ENCODE measurements at regions not wholly inside any gene's neighbourhood (a gene's known extent, or its start where the extent isn't known, plus 50 kb on each side); places are given as distances from the start of the nearest gene placed in this dataset.
A peak's percentile ranks its signal among the peaks of the same experiment; 100 is the strongest.

DNA sequence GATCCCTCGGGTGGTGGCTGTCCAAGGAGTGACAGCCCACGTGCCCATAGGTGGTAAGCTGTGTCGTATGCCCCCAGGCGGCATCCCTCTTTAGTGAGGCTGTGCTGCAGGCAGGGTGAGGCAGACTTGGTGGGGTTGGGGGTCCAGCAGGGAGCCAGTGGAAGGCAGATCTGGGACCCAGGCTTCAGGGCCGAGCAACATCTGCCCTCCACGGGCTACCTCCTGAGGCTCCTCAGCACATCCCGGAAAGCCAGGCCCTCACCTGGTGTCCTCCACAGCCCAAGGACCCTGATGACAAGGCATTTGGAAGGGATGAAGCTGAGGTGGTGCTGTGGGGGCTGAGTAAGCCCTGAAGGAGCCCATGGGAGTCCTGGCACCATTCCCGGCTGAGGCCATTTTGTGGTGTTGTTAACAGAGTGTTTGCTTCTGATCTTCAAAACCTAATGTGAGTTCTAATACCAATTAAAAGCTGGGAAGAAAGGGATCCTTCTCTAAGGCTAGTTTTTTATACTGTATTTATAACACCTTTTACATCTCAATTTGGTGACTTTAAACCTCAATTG is 295.8 kb upstream of the IRX2 start:
- no peak for DNase-seq

DNA sequence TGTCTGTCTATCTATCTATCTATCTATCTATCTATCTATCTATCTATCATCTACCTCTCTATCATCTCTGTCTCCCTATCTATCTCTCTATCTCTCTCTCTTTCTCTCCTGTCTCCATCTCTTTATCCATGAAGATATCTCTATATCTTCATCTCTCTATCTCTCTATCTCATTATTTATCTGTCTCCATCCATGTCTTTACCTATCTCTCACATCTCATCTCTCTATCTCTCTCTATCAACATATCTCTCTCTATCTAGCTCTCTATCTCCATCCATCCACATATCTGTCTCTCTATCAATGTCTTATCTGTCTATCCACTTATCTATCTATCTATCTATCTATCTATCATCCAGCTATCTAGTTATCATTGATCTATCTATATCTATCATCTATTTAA is 292.1 kb upstream of the IRX2 start:
- DNase-seq, result no peak

DNA sequence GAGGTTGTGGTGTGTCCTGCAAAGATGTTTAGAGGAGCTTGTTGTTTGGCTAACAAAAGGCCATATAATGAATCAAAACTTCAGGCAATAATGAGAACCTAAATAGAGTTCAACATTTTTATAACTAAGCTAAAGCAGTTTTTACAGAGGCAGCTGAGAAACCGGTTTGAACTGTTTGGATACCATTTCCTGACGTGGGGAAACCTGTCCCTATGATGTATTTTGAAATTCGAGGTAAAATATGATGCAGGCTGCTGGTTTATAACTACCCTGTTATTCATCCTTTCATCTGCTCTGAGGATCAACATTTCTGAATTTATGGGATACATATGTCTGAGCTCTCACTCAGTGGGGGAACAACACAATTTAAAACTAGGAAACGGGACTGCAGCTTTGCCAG is 289.5 kb upstream of the IRX2 start:
- DNase-seq, result peak; percentile 9 to 10

DNA sequence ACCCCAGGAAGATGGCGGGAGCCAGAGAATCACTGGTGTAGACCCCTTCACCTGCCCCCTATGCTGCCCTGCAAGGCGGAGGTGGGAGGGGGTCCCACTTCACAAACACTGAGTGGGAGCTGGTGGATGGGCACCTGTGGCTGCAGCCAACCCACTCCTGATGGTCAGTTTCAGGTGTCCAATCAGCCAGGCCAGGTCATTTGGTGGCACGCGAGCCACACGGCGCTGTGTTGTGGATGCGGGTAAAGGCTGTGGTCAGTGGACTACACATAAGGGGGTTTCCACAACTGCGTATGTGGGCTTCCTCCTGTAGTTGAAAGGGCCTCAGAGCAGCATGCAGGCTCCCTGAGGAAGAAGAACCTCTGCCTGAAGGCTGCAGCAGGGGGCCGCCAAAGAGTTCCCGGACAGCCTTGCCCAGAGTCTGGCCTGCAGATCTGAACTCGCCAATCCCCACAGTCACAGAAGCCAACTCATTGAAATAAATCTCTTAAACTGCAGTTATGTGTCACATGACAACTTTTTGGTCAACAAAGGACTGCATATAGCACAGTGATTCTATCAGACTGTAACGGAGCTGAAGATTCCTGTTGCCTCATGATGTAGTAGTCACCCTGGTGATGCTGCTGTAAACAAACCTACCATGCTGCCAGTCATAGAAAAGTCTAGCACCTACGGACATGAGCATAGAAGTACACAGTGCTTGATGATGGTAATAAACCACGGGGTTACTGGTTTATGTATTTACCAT is 284.7 kb upstream of the IRX2 start:
- no peak for DNase-seq

DNA sequence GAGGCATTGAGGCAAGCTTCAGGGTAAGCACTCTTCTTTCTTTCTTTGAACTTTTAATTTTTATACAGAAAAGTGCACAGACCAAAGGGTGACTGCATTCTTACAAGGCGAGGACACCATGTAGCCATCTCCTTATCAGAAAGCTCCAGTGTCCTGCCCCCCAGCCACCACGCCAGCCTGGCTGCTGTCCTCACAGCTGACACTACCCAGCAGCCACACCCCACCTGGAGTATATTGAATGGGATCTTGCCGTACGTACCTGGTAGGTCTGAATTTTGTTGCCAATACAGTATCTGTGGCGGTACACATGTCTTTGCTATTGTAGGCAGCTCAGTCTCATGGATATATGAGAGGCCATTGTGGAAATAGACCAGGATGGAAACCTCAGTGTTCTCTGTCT is 284.0 kb upstream of the IRX2 start:
- DNase-seq, result no peak

DNA sequence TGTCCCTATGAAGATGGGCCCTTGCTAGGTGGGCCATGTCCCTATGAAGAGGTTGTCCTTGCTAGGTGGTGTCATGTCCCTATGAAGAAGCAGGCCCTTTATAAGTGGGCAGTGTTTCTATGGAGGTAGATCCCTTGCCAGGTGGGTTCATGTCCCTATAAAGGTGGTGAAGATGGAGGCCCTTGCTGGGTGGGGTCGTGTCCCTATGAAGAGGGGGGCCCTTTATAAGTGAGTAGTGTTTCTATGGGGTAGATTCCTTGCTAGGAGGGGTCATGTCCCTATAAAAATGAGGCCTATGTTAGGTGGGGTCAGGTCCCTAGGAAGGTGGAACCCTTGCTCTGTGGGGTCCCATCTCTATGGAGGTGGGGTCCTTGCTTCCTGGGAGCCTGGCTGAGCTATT is 283.4 kb upstream of the IRX2 start:
- no peak for DNase-seq

DNA sequence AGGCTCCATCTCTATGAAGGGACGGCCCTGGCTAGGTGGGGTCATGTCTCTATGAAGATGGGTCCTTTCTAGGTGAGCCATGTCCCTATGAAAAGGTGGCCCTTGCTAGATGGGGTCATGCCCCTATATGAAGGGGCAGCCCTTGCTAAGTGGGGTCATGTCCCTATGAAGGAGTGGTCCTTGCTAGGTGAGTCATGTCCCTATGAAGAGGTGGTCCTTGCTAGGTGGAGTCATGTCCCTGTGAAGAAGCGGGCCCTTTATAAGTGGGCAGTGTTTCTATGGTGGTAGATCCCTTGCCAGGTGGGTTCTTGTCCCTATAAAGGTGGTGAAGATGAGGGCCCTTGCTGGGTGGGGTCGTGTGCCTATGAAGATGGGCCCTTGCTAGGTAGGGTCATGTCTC is 283.0 kb upstream of the IRX2 start:
- DNase-seq, result no peak

DNA sequence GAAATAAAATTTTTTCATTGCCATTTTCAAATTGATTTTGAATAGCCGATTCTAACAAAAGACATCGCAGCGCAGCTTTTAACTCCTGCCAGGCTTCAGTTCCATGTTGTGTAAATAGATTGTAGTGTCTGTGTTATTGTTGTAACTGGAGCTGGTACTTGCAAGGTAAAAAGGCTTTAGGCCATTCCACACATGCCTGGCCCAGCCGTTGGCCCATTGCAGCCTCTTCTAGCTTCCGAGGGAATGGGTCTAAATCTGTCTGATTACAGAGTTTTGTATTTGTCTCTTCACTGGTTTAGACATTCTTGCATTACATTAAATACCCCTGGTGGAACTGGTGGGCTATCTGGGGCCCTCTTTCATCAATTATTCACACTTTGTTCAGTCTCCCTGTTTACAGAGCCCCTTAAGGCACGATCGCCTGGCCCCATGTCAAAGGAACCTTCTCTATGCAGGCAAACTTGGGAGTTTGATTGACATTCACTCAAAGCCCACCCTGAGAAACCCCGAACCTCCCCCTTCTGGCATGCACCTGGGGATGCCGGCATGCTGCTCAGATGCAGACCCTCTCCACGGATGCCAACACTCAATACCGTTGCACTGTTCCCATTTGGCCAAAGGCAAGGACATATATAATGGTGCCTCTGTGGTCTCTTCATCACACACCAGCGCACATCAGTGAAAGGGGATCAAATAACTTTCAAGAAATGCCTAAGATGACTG is 281.7 kb upstream of the IRX2 start:
- DNase-seq, result no peak

DNA sequence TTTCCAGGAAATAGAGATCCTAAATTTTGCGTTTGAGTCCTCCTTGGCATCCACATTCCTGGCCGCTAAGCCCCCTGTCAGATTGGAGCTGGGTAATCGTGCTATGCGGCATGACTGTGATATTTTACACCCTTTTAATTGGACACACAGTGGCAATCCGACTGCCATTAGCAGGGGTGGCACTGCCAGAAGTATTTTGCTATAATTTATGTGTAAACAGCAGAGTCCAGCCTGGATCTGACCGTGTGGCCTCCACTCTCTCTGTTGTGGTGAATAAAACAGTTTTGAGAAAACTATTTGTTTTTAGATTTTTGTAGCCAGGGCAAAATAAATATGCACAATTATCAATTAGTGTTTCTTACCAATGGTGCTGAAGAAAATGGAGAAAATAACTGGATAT is 281.0 kb upstream of the IRX2 start:
- no peak for DNase-seq

DNA sequence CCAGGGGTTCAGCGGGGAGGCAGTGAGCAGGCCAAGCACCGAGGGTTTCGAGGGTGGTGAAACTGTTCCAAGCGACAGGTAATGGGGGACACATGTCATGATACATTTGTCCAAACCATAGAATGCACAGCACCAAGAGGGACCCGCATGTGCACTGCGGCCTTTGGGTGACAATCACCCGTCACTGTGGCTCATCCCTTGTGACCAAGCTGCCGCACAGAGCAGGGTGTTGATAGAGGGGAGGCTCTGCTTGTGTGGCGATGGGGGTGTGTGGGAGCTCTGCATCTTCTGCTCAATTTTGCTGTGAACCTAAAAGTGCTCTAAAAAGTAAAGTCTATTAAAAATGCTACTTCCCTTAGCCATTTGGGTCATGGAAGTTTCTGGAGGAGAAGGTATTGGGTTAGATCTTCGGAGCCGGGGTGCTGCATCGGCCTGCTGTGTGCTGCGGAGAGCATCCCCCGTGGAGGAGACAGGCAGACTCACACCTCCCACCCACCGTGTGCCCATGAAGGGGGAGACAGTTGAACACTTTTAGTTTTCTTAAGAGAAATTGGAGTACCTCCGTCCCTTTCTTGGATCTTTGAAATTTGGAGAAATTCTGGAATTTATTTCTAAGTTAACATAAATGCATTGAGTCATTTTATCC is 280.4 kb upstream of the IRX2 start:
- DNase-seq, result no peak

DNA sequence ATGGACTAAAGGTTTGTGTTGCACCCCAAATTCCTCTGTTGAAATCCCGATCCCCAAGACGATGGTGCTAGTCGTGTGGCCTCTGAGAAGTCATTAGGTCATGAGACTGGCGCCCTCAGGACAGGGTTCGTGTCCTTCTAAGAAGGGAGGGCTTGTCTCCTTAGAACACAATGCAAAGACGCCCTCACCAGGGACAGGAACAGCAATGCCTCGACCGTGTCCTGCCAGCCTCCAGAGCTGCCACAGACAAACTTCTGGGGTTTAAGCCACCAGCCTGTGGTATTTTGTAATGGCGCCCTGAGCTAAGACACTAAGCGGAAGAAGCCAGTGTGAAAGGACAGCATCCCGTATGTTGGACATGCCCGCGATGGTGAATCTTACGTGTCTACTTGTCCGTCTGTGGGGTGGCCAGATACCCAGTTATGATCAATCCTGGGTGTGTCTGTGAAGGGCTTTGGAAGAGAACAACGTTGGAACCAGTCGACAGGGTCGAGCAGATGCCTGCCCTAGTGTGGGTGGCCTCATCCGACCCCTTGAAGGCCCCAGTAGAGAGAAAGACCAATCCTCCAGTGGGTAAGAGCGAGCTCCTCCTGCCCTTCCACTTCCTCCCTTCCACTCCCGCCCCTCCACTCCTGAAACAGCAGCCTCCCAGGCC is 279.2 kb upstream of the IRX2 start:
- no peak for DNase-seq

DNA sequence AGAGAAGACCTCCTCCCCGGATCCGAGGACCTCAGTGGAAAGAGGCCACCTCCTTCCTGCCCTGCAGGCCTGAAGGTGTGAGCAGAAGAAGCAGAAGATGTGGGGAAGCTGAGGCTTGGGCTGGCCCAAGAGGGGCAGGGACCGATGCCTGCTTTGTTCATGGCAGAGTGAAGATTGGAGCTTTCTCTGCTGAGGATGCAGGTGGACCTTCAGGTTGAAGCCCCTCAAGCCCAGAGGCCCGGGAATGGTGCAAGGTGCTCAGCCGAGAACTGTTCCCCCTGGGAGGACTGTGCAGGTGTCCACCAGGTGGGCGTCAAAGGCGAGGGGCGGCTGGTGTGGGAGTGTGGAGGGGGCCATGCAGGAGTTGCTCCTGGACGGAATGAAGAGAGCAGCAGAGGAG is 277.9 kb upstream of the IRX2 start:
- DNase-seq, result no peak

DNA sequence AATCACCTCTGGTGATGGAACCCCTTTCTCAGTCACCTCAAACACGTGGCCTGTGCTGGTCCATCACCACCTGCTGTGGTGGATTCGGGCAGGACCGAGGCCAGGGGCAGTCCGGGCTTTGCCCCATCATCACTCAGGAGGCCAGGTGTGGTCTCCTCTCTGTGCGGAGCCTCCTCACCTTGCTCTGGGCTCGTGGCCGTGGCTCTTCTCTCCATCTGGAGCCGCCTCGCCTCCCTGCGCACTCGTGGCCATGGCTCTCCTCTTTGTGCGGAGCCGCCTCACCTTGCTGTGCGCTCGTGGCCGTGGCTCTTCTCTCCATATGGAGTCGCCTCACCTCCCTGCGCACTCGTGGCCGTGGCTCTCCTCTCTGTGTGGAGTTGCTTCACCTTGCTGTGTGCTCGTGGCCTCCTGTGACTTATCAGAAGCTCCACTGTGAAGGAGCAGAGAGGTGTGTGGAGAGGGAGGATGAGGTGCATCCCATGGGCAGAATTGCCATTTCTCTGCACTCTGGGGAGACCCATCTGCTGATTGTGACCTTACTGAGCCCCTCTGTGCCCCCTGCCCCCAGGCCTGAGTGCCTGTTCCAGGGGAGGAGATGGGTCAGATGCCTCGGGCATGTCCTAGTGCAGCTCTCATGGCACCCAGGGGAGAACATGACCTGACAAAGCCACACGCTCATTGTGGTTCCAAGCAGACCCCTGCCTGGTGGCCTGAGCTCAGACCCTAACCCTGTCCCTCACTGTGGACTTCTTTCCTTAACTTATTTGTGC is 276.6 kb upstream of the IRX2 start:
- no peak for DNase-seq

DNA sequence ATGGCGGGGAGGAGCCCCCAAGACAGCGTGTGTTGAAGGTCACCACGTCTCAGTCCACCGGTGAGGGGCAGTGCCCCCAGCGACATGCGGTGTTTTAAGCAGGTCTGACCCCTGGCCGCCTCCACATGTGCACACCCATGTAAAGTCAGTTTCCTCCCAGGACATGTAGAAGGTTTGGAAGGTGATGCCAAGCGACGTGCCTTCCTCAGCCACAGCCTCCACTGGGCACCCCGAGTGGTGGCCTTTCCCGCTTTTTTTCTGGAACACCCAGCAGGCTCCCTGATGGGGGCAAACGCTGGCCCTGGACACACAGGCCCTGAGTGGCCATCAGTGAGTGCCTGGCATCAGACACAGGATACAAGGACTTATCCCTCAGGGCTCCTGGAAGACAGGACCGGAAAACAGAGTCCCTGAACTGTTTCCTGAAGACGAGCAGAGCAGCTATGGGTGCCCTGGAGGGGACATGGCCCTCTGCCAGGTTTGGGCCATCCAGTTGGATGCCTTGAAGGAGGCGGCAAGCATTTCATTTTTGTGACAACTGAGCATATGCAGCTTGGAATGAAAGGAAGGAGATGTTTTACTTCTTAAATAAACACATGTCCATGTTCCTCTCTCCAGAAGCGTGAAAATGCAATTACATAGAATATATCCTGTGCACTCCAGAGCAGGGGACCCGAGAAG is 275.8 kb upstream of the IRX2 start:
- no peak for DNase-seq

DNA sequence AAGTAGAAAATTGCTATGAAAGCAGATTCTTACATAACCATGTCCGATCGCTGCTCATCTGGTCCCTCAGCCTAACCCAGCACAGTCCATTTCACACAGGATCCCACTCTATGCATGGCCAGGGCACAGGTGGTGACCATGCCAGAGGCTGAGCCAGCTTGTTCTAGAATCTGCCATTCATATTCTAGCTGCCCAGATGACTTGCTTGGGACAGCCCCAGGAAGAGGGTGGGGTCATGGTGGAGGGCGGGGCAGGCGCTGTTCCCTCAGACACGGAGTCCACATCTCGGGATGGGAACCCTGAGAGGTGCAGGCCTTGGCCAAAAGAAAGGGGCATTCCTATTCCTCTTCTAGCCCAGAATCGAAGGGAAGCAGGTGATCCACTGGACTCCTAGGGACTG is 275.2 kb upstream of the IRX2 start:
- no peak for DNase-seq

DNA sequence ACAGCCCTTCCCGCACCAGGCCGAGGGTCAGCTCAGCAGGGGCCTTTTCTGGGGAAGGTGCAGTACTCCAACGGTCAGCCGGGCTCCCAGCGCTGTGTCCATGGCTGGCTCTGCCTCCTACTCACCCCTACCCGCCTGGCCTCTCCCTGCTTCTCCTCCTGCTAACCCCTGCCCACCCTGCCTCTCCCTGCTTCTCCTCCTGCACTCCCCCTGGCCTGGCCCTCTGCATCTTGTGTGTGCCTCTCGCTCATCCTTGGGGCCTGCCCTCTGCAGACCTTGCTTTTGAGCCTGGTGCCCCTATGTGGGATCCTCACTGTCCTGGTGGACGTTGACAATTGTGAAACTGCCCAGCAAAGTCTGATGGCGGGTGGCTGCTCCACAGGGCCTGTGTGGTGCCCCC is 274.6 kb upstream of the IRX2 start:
- DNase-seq, result no peak

DNA sequence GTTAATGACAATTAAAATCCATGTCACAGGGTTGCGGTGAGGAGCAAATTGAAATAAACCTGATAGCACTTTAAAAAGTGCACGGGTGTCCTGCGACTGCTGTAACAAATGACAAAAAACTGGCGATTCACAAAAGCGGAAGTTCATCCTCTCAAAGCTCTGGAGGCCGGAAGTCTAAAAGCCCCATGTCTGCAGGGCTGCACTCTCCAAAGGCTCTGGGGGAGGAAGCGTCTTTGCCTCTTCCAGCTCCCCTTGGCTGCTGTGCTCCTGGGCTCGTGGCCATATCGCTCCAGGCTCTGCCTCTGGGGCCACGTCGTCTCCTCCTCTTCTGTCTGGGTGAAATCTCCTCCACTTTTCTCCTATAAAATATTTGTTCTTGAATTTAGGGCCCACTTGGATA is 273.9 kb upstream of the IRX2 start:
- DNase-seq, result no peak

DNA sequence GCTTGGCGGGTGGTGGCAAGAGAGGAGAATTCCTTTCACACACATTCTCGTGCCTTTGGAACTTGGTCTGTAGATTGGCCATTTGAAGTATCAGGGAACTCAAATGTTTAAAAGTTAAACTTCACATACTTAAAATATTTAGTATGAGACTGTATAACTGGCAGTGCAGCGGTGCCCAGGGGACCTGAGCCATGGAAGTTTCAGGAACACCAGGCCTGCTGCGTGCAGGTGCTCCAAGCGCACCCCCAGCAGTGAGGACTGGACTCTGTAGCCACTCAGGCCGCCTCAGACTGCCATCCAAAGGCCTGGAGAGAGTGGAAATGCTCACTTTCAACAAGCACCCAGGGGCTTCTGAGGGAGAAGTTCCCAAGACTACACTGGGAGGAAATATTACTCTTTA is 273.5 kb upstream of the IRX2 start:
- no peak for DNase-seq

DNA sequence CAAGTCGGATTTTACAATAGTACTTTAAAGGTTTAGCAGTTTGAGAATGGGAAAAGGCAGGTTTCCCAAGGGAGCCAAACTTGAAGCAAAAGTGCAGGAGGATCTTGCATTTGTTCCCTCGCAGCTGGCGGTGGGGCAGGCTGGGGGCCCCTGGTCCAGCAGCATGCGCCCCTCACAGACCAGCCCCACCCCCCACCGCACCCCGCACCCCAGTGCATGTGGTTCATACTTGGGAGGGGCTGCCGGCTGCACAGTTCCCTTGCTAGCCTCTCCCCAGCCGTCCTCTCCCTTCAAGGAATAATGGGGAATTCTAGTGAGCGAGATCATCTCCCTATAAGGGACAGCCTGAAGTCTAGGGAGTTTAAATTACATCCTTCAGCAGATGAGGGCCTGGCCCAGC is 273.1 kb upstream of the IRX2 start:
- no peak for DNase-seq

DNA sequence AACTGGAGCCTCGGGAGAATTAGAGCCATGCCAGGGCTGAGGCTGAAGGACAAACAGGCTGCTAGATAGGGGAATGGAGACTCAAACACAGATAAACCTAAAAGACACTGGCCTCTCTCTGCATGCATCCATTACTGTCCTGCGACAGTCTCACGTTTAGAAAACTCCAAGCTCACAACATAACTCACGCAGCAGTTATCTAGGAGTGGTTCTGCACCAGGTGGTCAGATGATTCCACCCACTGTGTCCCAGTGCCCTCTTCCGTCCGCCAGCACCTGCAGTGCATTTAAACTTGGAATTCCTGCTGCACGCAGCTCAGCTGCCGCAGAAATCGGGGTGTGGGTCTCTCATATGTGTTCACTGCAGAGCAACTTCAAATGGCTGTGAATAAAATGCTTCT is 272.6 kb upstream of the IRX2 start:
- no peak for DNase-seq

DNA sequence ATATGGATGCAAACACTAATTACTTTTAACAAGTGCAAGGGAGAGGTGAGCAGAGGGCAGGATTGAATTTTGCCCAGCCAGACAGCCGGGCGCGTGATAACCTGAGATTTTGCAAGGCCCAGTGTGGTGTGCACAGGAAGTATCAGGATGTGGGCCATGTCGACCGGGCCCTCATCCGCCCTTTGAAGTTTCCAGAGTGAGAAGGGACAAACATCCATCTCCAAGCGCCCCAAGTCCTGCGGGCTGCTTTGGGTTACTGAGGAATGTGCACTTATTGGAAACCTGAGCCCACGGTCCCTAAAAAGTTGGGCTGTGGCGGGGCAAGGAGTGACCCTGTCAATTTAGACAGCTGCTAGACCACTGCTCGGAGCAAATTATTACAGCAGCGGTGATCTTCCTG is 272.2 kb upstream of the IRX2 start:
- DNase-seq, result no peak
